ENCODE measurements at regions not wholly inside any gene's neighbourhood (a gene's known extent, or its start where the extent isn't known, plus 50 kb on each side); places are given as distances from the start of the nearest gene placed in this dataset.

DNA sequence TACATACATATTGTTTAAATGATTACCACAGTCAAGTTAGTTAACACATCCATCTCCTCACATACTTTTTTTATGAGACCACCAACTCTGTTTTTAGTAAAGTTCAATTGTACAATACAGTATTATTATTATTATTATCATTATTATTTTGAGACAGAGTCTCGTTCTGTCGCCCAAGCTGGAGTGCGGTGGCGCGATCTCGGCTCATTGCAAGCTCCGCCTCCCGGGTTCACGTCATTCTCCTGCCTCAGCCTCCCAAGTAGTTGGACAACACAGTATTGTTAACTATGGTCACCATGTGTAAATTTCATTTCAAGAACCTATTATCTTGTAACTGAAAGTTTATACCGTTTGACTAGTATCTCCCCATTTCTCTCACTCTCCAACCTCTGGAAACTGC lies 942.0 kb upstream of the FBXO33 start:
- H3K27me3 Mint-ChIP-seq (ENCODE audit: low read depth) = no peaks in the 10 kb centered on the region

DNA sequence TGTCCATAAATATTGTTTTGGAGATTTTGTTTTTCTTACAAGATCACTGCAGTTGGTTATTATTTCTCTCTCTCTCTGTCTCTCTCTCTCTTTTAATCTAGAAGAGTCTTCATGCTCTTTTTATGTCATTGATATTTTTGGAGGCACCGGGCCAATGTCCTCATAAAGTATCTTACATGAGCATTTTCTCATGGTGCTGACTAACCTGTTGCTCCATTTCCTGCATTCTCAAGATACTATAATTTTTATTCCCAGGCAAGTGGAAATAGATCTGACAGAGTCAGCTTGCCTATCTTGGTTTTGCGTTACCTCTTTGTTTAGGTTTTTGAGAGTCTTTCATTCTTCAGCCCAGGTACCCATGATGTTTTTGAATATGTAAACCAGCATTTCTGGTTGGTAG lies 938.8 kb upstream of the FBXO33 start:
- no peak overlapping the region for H3K27ac Mint-ChIP-seq (ENCODE audit: unreplicated experiment)
- H3K36me3 Mint-ChIP-seq (ENCODE audit: low read depth) = no peaks in the 10 kb centered on the region
- TF ChIP-seq CTCF (conservative IDR thresholded peaks at IDR 0.05) = no peak
- H3K4me3 Mint-ChIP-seq = no peak overlapping the region
- H3K27me3 Mint-ChIP-seq (ENCODE audit: low read depth) = no peaks in the 10 kb centered on the region
- peaks cover 5% of the 10 kb centered on the region for H3K4me1 Mint-ChIP-seq
- DNase-seq (ENCODE audit: low read depth, low spot score) = no peak
- H3K9me3 Mint-ChIP-seq = no peaks in the 10 kb centered on the region

More for the DNA sequence above, 942.0 kb upstream of the FBXO33 start:
- DNase-seq (ENCODE audit: low read depth, low spot score) = no peak
- H3K4me3 Mint-ChIP-seq = no peak overlapping the region
- no peaks in the 10 kb centered on the region for H3K9me3 Mint-ChIP-seq
- no peaks in the 10 kb centered on the region for H3K36me3 Mint-ChIP-seq (ENCODE audit: low read depth)
- H3K4me1 Mint-ChIP-seq = peaks cover 5% of the 10 kb centered on the region
- TF ChIP-seq CTCF (conservative IDR thresholded peaks at IDR 0.05) = no peak
- no peak overlapping the region for H3K27ac Mint-ChIP-seq (ENCODE audit: unreplicated experiment)

- Mint-ChIP-seq H3K4me1 (peaks cover 20% of the 10 kb centered on the region), H3K27ac (ENCODE audit: unreplicated experiment) (no peak overlapping the region), H3K9me3 (no peaks in the 10 kb centered on the region)
Observed at GRCh38 chr14:40368314-40368713, 936.1 kb upstream of the FBXO33 start.

GRCh38 chr14:40367717-40368116 lies 935.5 kb upstream of the FBXO33 start:
- H3K9me3 Mint-ChIP-seq = no peaks in the 10 kb centered on the region
- H3K27ac Mint-ChIP-seq (ENCODE audit: unreplicated experiment) = no peak overlapping the region
- H3K4me3 Mint-ChIP-seq = no peak overlapping the region
- DNase-seq (ENCODE audit: low read depth, low spot score) = no peak
- H3K27me3 Mint-ChIP-seq (ENCODE audit: low read depth) = no peaks in the 10 kb centered on the region
- H3K4me1 Mint-ChIP-seq = peaks cover 23% of the 10 kb centered on the region
- H3K36me3 Mint-ChIP-seq (ENCODE audit: low read depth) = no peaks in the 10 kb centered on the region
- no peak for TF ChIP-seq CTCF (conservative IDR thresholded peaks at IDR 0.05)

More at GRCh38 chr14:40368314-40368713, 936.1 kb upstream of the FBXO33 start:
- Mint-ChIP-seq H3K36me3 (ENCODE audit: low read depth) (no peaks in the 10 kb centered on the region), H3K27me3 (ENCODE audit: low read depth) (no peaks in the 10 kb centered on the region), H3K4me3 (no peak overlapping the region)
- DNase-seq (ENCODE audit: low read depth, low spot score) = no peak
- TF ChIP-seq CTCF (conservative IDR thresholded peaks at IDR 0.05) = no peak

DNA sequence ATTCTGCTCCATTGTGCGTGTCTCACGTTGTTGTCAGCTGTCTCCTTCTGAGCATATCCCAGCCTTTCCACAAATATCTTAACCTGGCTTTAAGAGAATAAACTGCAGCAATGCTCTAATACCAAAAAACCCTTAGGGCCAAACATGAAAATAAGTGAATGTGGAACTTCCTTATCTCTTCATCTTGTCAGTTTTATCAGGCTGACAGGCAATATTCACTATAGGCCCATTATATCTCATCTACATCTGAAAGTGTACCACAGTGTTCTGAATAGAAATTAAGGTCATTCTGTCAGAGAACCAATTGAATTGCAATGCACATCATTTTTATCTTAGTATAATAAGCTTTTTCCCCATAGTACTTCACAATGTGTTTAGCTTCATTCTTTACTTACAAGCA lies 933.1 kb upstream of the FBXO33 start:
- no peaks in the 10 kb centered on the region for H3K9me3 Mint-ChIP-seq
- H3K4me3 Mint-ChIP-seq = no peak overlapping the region
- H3K27me3 Mint-ChIP-seq (ENCODE audit: low read depth) = no peaks in the 10 kb centered on the region
- no peak for DNase-seq (ENCODE audit: low read depth, low spot score)
- peaks cover 18% of the 10 kb centered on the region for H3K4me1 Mint-ChIP-seq
- no peak for TF ChIP-seq CTCF (conservative IDR thresholded peaks at IDR 0.05)
- no peak overlapping the region for H3K27ac Mint-ChIP-seq (ENCODE audit: unreplicated experiment)
- H3K36me3 Mint-ChIP-seq (ENCODE audit: low read depth) = no peaks in the 10 kb centered on the region

DNA sequence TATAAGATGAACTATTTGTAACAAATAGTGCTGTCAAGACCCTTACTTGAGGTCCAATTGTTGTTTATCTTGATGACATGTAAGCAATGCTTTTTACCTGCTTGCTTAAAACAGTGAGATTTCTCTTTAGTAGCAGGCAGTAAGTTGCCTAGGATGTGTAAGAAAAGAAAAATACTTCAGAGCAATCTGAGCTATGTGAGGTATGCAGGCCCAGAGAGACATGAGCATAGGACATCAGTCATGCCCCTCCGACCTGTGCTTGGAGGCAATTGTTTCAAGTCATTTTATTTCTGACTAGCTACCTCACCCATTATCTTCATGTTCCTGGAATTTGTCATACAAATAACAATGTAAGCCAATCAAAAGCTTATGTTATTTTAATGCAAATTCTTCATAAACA lies 930.6 kb upstream of the FBXO33 start:
- H3K36me3 Mint-ChIP-seq (ENCODE audit: low read depth) = no peaks in the 10 kb centered on the region
- no peaks in the 10 kb centered on the region for H3K27me3 Mint-ChIP-seq (ENCODE audit: low read depth)
- no peak for DNase-seq (ENCODE audit: low read depth, low spot score)
- H3K4me3 Mint-ChIP-seq = no peak overlapping the region
- no peak overlapping the region for H3K27ac Mint-ChIP-seq (ENCODE audit: unreplicated experiment)
- H3K4me1 Mint-ChIP-seq = peaks cover 18% of the 10 kb centered on the region
- peaks cover 4% of the 10 kb centered on the region for H3K9me3 Mint-ChIP-seq
- TF ChIP-seq CTCF (conservative IDR thresholded peaks at IDR 0.05) = no peak

Measured in neural crest cell (in vitro differentiated cells).